Breast epithelium (tissue), 3 donors: ENCODE measurements at regions not wholly inside any gene's neighbourhood (a gene's known extent, or its start where the extent isn't known, plus 50 kb on each side); places are given as distances from the start of the nearest gene placed in this dataset.

Source experiments
- CTCF ChIP-seq, 3 donors: fragments of 450-650 bp; IDR thresholded peaks; one replicate each; pipeline ENCODE4 v1.5.1; 2016 to 2017; ENCODE audit warnings: antibody characterized with exemption in 3 of 3, mild to moderate bottlenecking in 3 of 3, moderate library complexity in 3 of 3
- POLR2A ChIP-seq: fragments of 450-650 bp; IDR thresholded peaks from one replicate; pipeline ENCODE4 v1.6.1; 2016; ENCODE audit warnings: antibody characterized with exemption, mild to moderate bottlenecking, moderate library complexity

GRCh38 chr9:107540164-107540561 lies 50.6 kb upstream of the KLF4 start:
- no peak for TF ChIP-seq CTCF (IDR thresholded peaks at IDR 0.05)
- no peak for TF ChIP-seq POLR2A
